Fibroblast of upper back skin (primary cell): ENCODE measurements at regions not wholly inside any gene's neighbourhood (a gene's known extent, or its start where the extent isn't known, plus 50 kb on each side); places are given as distances from the start of the nearest gene placed in this dataset.
"Not testable (repeated sequence)": the region's sequence is repeated elsewhere in the genome, so short reads cannot be mapped to it uniquely, and the experiment has no call there.

Experiments used
- DNase-seq: peaks from one replicate; pipeline ENCODE4 v3.0.0-alpha.2; 2013

- peak; percentile 3 for DNase-seq
Observed at GRCh38 chr10:29229258-29229705, 59.6 kb upstream of the LYZL1 start.

- DNase-seq: not testable (repeated sequence)
Observed at GRCh38 chr10:29236910-29237309, 52.0 kb upstream of the LYZL1 start.

- DNase-seq: no peak
Observed at GRCh38 chr10:29237786-29238185, 51.1 kb upstream of the LYZL1 start.

GRCh38 chr10:29238523-29239135, 50.2 kb upstream of the LYZL1 start:
- no peak for DNase-seq
